Stimulated activated naive CD8-positive, alpha-beta T cell treated with anti-CD3 and anti-CD28 coated beads, Interleukin-15, Interleukin-2, amounts not matched to agents 100 U/mL and 50 U/mL, for 24 hours (primary cell): ENCODE measurements at regions not wholly inside any gene's neighbourhood (a gene's known extent, or its start where the extent isn't known, plus 50 kb on each side); places are given as distances from the start of the nearest gene placed in this dataset.
A peak's percentile ranks its signal among the peaks of the same experiment; 100 is the strongest.
"Not testable (repeated sequence)": the region's sequence is repeated elsewhere in the genome, so short reads cannot be mapped to it uniquely, and the experiment has no call there.

Source experiments
- ATAC-seq: fragments of 150-1000 bp; cut with Tn5 transposase; one replicate; pipeline ENCODE4 v1.10.0; 2021
- DNase-seq: peaks from one replicate; pipeline ENCODE4 v3.0.0; 2021

GRCh38 chr5:110872200-110872599 lies 133.4 kb downstream of the SLC25A46 start:
- ATAC-seq: peak; percentile 9
- DNase-seq: no peak

GRCh38 chr5:110872963-110873362 lies 134.2 kb downstream of the SLC25A46 start:
- no peak for DNase-seq
- ATAC-seq: no peak

DNA sequence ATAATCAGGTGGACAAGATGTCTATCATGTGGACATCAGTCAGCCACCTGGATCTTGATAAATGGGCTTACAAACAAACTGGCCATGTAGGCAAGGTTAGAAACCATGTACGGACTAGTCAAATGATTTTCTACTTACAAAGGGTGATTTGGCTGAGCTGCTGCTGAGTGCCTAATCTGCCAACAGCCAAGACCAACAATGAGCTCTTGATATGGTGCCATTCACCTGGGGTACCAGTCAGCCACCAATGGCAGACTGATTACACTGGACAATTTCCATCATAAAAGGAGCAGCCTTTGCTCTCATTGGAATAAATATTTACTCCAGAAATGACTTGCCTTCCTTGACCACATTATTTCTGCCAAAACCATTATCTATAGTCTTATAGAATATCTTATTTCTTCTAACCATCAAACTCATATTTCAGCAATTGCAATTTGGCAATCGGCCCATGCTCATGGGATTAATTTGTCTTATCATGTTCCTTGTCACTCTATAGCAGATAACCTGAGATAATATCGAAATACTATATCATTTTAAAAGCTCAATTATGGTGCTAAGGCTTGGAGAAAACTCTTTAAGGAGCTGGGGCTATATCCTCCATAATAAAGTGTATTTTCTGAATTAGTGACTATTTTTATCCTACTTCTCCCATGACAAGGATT lies 135.1 kb downstream of the SLC25A46 start:
- ATAC-seq (no peak), DNase-seq (no peak)

GRCh38 chr5:110875115-110875514 lies 136.3 kb downstream of the SLC25A46 start:
- not testable (repeated sequence) for ATAC-seq, DNase-seq

- DNase-seq (no peak), ATAC-seq (no peak)
These were observed 139.3 kb downstream of the SLC25A46 start for GRCh38 chr5:110878115-110878514.

- DNase-seq (no peak), ATAC-seq (no peak)
These were observed 140.9 kb downstream of the SLC25A46 start for GRCh38 chr5:110879675-110880074.

DNA sequence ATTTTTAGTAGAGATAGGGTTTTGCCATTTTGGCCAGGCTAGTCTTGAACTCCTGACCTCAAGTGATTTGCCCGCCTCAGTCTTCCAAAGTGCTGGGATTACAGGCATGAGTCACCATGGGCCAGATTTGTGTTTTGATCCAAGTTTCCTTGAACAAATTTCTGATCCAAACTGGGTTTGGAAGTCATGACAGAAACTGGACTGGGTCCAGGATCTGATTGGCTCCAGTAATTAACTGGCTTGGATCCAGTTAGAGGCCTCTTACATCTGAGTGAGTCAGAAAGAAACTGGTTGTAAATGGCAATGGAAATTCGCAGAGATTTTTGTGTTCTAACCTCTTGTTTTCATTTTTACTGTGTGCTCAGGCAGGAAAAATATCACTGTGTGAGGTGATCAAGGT lies 141.6 kb downstream of the SLC25A46 start:
- ATAC-seq: no peak
- no peak for DNase-seq

DNA sequence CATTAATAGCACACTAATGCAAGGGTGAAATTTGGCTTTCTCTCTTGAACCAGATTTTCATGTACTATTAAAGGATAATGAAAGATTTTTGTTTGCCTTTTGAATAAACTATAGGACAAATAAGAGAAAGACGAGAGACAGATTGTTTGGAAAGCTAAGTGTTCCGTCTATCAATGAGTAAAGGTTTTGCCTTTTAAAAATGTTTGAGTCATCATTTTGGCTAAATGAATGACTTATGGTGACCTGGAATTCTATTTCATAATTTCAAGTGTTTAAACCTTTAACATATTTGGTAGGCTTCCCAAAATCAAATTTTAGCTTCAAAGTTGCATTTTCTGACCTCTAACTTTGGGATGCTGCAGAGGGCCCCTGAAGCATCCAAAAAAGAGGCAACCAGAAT lies 145.2 kb downstream of the SLC25A46 start:
- ATAC-seq (no peak), DNase-seq (no peak)

GRCh38 chr5:110887170-110887569 lies 148.4 kb downstream of the SLC25A46 start:
- not testable (repeated sequence) for ATAC-seq, DNase-seq

DNA sequence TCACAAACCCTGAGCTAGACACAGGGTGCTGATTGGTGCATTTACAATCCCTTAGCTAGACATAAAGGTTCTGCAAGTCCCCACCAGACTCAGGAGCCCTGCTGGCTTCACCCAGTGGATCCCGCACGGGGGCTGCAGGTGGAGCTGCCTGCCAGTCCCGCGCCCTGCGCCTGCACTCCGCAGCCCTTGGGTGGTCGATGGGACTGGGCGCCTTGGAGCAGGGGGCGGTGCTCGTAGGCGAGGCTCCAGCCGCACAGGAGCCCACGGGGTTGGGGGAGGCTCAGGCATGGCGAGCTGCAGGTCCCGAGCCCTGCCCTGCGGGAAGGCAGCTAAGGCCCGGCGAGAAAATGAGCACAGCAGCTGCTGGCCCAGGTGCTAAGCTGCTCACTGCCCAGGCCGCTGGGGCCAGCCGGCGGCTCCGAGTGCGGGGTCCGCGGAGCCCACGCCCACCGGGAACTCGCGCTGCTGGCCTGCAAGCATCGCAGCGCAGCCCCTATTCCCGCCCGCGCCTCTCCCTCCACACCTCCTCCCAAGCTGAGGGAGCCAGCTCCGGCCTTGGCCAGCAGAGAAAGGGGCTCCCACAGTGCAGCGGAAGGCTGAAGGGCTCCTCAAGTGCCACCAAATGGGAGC lies 155.2 kb downstream of the SLC25A46 start:
- DNase-seq, ATAC-seq: not testable (repeated sequence)

DNA sequence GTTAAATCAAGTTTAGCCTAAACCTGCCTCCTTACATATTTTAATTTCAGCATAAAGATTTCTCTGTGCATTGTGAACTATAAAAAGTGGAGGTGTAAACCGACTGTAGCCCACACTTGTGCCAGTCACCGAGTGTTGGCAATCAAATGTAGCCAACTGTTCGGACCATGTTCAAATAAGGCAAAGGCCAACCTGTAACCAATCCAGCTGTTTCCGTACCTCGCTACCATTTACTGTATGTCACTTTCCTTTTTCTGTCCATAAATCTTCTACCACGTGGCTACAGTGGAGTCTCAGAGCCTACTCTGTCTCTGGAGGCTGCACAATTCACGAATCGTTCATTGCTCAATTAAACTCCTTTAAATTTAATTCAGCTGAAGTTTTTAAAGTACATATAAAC lies 156.0 kb downstream of the SLC25A46 start:
- DNase-seq (no peak), ATAC-seq (no peak)

DNA sequence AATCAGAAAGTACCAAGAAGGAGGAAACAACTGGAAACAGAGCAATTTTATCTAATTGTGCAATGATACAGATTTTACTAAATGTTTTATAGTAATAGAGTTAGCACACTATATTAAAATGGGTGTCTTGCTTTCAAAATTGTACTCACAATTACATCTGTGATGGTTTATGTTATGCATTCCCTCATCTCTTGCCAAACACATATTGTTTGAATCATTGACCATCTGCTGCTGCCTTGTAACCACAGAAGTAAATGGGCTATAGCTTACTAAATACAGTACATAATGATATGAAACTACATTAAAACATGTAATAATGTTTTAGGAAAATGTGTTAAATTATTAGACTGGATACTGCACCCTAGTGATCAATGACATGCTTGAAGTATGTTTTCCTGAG lies 158.1 kb downstream of the SLC25A46 start:
- DNase-seq (no peak), ATAC-seq (no peak)

- ATAC-seq: no peak
- DNase-seq: no peak
These were observed 161.0 kb downstream of the SLC25A46 start for GRCh38 chr5:110899566-110900412.

DNA sequence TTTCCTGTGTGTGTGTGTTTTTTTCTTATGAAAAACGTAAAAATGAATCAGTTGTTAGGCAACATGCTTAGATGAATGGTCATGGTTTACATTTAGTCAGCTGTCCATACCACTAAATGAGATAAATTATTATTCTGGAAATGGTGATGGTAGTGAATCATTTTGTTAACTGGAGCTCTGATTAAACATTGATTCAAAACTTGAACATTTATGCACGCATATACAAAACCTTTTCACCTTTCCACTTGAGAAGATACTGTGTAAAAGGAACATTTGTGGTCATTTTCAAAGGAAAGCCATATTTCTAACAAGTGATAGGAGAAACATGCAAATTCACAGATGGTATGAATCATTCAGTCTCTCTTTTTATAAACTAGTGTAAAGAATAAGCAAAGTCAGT lies 162.0 kb downstream of the SLC25A46 start:
- DNase-seq (no peak), ATAC-seq (no peak)

DNA sequence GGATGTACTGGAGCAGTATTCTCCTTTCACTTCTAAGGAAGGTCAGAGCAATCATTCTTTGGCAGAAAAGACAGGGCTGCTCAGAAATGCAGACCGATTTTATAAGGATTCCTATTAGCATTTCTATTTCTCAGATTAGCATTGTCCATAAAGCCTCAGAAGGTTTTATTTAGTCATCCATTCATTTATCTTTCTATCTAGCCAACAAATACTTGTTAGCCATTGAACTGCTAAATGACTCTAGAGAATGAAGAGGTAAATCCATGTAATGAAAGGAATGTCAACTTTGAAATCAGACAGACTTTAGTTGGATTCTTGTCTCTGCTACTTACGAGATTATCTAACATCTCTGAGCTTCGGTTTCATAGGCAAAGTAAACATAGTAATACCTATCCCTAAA lies 165.2 kb downstream of the SLC25A46 start:
- ATAC-seq (no peak), DNase-seq (no peak)

GRCh38 chr5:110908848-110909247 lies 162.7 kb upstream of the TSLP start:
- DNase-seq: no peak

DNA sequence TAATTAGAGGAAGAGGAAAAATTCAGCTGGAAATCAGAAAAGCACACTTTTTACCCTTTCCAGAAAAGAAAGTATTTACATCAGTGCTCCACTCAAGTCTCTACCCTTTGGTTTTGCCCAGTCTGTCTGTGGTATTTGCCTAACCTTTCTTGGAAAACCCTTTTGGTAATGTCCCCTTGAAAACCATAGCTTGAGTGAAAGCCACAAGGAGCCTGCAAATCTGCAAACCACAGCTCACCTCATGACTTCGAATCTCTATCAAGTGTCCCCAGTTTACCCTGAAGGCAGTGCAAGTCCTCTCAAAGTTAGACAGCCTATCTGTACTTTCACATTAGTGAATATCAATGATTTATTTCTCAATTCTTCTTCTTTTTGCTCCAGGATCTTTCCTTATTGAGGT lies 162.1 kb upstream of the TSLP start:
- ATAC-seq (no peak), DNase-seq (no peak)

More at GRCh38 chr5:110908848-110909247, 162.7 kb upstream of the TSLP start:
- no peak for ATAC-seq

DNA sequence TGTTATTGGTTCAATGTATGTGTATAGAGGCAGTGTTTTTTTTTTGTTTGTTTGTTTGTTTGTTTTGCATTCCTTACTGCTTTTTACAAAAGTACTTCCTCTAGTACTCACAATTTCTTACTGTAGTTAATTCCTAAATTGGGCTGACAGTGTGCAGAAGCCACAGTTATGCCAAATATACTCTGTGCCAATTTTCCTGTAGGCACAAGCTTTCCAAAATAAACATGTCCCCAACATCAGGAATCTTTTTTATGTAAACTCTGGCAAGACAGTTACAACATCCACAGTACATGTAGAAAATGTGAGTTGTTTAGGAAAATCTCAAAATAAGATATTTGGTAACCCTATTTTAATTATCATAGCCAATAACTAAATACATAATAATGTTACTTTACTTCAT lies 161.6 kb upstream of the TSLP start:
- ATAC-seq (no peak), DNase-seq (no peak)

GRCh38 chr5:110913221-110913620 lies 158.3 kb upstream of the TSLP start:
- DNase-seq (no peak), ATAC-seq (no peak)

GRCh38 chr5:110916381-110917049 lies 155.0 kb upstream of the TSLP start:
- DNase-seq (no peak), ATAC-seq (no peak)

DNA sequence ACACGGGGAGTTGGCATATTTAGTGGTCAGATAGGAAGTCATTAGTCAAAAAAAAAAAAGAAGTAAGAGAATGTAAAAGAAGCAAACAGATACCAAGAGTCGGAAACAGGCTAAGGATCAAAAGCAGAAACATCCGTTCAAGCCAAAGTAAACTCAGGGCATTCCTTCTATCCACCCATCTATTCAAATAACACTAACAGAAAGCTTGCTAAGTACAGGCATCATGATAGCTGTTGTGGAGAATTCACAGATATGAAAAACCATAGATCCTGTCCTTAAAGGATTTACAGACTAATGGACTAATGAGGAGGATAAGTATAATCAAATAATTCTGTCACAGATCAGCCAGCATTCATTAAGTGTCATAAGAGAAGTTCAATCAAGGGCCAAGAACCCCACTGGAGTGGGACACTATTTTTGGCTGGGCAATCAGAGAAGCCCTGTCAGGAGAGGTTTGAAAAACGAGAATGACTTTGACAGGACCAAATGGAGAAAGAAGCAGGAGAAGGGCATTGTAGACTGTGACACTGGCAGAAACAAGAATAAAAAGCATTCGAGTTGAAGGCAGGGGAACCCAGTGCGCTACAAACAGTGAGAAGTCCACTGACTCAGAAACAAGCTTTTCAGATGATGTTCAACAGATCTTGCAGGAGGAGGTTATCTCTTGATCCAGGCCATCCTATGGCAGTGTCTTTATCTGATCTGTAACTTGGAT lies 154.2 kb upstream of the TSLP start:
- no peak for ATAC-seq
- no peak for DNase-seq

DNA sequence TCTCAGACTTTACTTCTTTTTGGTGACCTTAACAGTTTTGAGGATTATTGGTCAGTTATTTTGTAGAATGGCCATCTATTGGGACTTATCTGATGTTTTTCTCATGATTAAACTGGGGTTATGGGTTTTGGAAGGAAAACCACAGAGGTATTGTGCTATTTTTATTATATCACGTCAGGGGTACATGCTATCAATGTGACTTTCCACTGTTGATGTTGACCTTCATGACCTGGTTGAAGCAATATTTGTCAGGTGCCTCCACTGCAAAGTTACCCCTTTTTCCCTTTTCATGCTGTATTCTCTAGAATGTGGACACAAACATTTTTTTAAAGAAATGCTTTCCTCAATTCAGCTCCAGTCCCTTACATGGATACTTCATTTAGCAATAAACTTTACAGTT lies 152.8 kb upstream of the TSLP start:
- DNase-seq (no peak), ATAC-seq (no peak)
